Ecto neural progenitor cell (in vitro differentiated cells): ENCODE measurements at regions not wholly inside any gene's neighbourhood (a gene's known extent, or its start where the extent isn't known, plus 50 kb on each side); places are given as distances from the start of the nearest gene placed in this dataset.
"Not testable (repeated sequence)": the region's sequence is repeated elsewhere in the genome, so short reads cannot be mapped to it uniquely, and the experiment has no call there.

Experiments used
- DNase-seq: peaks from one replicate; pipeline ENCODE4 v3.0.0-alpha.2; 2018; ENCODE audit warnings: low spot score

DNA sequence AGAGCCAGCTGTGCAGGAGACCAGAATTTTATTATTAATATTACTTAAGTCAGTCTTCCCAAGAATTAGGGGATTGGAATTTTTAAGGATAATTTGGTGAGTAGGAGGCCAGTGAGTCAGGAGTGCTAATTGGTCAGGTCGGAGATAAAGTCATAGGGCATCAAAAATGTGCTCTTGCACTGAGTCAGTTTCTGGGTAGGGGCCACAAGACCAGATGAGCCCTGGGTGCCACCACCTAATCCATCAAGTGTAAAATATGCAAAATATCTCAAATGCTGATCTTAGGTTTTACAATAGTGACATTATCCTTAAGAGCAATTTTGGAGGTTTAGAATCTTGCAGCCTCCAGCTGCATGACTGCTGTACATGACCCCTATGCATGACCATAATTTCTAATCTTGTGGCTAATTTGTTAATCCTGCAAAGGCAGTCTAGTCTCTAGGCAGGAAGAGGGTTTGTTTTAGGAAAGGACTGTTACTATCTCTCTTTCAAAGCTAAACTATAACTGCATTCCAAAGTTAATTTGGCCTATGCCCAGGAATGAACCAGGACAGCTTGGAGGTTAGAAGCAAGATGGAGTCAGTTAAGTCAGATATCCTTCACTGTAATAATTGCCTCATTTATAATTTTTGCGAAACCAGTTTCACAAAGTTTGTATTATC, 215.9 kb downstream of the RNF152 start:
- DNase-seq, result no peak

- no peak for DNase-seq
These were observed 223.5 kb downstream of the RNF152 start for GRCh38 chr18:61669320-61669719.

DNA sequence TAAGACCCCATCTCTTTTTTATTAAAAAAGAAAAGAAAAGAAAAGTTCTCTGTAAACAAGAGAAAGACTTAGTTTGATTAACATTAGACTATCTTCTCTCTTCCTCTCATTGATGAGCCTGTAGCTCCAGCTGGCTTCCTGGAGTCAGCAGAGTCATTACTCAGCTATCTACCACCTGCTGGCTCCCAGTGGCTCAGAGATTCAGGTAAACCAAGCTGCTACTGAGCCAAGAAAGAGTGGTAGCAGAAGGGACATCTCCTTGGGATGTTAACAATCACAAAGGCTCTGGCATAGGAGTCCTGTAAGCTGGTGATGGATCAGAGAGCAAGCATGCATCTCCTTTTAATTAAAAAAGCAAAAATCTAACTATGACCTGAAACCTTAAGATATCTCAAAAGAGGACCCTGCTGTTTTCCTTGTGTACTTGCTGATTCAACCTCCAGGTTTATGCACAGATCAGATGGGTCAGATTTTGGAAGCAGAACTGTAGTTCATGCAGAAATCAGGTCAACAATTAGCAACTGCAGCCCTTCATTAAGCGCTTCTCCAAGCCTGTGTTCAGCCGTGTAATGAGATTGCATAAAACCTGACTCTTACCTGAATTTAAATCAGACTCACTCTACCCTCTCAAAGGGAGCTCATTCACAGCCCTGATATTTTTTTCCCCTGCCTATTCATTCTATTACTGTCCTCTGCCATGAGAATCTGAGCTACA, 225.8 kb downstream of the RNF152 start:
- no peak for DNase-seq

DNA sequence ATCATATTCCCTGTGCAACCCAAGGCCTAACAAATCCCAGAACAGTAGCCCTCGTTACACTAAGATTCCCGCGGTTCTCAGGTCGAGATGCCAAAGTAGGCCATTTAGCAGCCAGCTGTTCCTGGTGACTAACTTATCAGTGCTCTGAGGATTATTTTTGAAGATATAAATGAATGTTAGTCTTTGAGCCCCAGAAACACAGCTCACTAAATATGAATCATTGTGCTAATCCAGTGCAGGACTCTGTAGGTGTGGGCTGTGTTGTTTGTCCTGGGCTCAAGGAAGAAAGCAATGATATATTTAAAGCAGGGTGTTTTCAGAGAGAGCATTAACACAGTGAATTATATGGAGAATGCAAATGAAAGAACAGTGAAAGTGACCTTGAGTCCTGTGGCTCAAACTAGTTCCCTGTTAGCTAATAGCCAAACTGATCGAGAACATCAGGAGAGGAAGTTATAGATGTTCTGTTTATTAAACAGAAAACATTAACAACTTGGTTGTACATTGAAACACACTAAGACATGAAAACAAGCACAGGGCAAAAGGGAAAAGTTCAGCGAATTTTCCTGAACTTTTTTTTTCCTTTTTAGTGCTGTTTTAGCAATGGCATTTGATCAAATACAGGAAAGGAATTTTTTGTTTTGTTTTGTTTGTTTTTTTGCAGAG, 228.3 kb downstream of the RNF152 start:
- no peak for DNase-seq

DNA sequence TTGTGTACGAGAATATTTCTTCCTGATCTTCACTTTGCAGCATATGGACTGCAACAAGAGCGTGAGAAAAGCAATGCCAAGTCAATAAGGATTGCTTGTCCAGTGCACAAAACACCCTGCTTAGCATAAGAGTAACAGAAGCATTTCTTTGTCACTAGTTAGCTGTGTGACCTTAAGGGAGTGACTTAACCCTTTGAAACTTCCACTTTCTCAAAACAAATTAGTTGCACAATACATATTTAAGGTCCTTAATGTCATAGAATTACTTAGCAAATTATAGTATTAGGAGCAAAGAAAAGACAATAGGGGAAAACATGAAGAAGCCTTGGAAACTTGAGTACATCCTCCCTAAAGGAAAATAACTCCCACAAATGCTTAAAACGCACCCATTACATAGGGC, 230.1 kb downstream of the RNF152 start:
- no peak for DNase-seq

GRCh38 chr18:61658431-61658830, 234.4 kb downstream of the RNF152 start:
- DNase-seq, result no peak

DNA sequence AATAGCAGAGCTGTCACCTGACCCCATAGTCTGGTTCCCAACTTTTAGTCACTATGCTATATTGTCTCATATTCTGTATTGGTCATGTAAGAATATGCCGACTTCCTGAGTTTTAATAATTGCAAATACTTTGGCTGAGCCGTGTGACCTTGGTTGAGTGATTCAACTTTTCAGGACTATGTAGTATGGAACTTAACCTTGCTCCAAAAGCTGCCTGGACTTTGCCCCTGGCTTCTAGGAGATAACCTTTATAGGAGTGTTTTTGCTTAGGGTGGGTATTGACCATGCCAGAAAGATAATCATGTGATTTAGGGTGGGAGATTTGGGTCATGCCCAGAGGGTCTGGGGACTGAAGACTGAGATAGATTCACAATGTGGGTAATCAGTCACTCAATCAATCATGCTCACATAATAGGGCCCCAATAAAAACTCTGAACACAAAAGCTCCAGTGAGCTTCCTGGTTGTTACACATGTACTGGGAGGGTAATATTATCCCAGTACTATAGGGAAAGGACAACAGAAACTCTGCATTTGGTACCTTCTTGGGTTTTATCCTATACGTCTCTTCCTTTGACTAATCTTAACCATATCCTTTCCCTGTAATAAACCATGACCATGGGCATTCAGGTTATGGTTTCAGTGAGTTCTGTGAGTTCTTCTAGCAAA, 235.6 kb downstream of the RNF152 start:
- DNase-seq, result no peak

GRCh38 chr18:61655630-61656029, 237.2 kb downstream of the RNF152 start:
- no peak for DNase-seq

DNA sequence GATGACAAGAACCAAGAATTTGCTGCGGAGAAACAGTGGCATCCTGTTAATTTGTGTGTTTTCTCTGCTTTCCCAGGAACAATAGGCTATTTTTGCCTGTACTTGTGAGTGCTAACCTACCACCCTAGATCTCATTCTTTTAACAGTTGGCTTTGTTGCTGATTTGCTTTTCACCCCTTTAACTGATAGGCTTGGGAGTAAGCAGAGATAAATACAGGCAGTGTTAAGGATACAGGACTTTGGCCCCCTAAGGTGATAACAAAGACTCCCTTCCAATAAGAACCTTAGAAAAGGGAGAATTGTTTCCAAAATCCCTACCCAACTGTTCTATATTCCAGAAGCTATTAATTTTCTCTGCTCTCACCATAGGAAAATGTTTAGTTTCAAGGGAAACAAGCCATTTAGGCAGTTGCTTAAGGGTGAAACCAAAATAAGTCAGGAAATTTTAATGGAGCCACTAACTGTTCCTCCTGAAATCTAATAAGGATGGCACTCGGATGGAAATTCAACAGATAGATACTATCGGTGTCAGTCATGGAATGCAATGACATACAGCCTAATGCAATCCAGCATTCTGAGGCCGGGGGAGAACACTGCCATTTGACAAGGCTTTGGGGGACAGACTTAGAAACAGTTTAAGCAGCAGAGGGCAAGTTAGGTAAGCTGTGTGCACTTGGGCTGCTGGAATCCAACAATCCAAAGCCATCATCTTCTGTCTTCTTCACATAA, 238.8 kb downstream of the RNF152 start:
- no peak for DNase-seq

- DNase-seq, result no peak
These were observed 240.9 kb downstream of the RNF152 start for GRCh38 chr18:61651880-61652268.

DNA sequence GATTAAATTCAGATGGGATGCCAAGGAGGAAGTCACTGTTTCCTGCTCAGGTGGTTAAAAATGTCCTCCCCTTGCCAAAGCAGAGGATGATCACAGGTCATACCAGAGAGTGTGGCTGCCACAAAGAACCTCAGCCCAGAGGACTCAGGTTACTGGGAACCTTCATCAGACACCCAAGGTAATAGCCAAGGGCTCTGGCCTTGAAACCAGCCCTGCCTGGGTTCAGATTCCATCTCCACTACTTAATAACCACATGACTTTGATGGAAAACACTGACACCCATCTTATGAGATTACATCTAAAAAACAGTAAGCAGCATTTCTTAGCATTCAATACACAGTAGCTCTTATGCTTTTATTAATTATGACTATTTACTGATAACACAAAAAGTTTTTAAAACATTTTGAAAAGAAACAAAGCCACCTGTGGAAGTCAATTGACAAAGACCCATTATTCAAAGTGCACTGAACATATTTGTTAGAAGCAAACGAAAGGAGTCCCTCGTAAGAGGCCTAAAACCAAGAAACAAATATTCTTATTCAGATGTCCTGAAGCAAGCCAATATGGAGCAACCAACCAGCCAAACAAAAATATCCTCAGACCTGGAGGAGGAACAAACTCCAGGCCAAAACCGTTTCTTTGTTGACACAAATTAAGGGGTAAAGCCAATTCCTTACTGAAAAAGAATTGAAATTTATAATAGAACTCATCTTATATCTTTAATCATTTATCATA, 241.5 kb downstream of the RNF152 start:
- no peak for DNase-seq

GRCh38 chr18:61643884-61644647, 248.7 kb downstream of the RNF152 start:
- no peak for DNase-seq

- DNase-seq, result no peak
These were observed 252.9 kb downstream of the RNF152 start for GRCh38 chr18:61639886-61640285.

DNA sequence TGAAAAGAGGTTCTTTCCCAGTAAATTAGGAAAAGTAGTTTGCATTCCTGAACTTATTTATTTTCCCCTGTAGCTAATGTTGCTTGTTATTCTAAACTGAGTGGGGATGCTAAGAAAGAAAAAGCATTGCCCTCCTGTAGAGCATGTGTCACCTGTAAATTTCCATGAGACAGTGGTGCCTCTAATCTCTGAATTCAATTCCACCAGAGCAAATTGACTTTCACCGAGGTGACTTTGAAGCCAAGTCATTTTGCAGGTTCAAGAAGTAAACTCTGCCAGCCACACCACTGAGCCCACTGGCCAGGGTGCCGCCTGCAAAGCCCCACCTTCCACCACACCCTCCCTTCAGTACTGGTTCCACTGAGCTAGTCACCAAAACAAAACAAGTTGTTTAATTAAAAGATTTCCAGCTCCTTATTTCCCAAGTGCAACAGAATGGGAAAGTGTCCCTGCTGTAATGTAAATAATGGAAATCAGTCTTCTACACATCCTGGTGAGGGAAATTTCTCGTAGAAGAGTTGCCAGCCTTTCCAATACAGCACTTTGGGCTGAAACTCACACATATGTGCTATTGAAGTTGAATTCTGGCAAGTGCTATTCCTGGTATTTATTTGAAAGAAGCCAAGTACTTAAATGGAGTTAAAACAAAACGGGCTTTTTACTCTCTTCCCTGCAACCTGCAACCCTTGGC, 254.8 kb downstream of the RNF152 start:
- no peak for DNase-seq

DNA sequence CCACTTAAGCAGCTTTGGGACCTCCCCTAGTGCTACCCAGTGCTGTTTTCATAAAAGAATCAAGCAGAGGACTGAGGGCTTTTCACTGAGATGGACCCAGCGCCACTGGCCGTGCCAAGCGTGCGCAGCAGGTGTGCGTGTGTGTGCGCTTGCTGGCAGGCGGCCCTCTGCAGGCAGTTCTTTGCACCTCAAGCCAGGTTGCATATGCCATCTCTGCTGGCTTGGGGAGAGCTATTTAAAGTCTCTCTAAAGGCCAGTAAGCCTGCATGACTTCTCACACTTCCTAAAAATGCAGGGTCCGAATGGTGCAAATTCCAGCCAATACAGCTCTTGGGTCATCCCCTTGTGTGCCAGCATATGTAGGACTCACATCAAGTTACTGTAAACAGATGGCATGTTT, 255.5 kb downstream of the RNF152 start:
- peak; percentile 58 for DNase-seq

- DNase-seq, result peak; percentile 70
These were observed 256.8 kb downstream of the RNF152 start for GRCh38 chr18:61635901-61636528.

GRCh38 chr18:61628085-61628484, 264.7 kb downstream of the RNF152 start:
- DNase-seq, result no peak

DNA sequence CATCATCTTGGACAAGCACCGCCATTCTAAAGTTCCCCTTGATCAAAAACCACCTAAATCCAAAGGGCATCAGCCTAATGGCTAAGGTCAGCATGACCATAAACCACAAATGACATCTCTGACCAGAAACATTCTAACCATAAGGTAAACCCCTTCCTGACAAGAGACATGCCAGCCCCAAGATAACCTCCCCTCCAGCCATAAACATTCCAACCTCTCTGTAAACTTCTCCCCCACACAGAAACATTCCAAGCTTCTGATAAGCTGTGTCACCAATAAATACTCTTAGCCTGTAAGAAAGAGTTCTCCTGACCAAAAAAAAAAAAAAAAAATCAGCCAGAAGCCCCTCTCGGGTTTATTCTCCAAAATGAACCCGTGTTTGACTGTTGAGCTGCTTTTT, 268.2 kb downstream of the RNF152 start:
- not testable (repeated sequence) for DNase-seq

GRCh38 chr18:61619783-61620182, 273.0 kb downstream of the RNF152 start:
- DNase-seq, result no peak

- no peak for DNase-seq
These were observed 274.0 kb downstream of the RNF152 start for GRCh38 chr18:61618816-61619215.
